Peyer's patch (tissue), 4 donors: ENCODE measurements at regions not wholly inside any gene's neighbourhood (a gene's known extent, or its start where the extent isn't known, plus 50 kb on each side); places are given as distances from the start of the nearest gene placed in this dataset.

ENCODE experiments used
- POLR2A ChIP-seq, 2 donors: fragments of 450-650 bp; IDR thresholded peaks; one replicate each; pipeline ENCODE4 v1.5.1; 2017; ENCODE audit warnings: antibody characterized with exemption in 2 of 2, mild to moderate bottlenecking in 2 of 2, moderate library complexity in 2 of 2
- TF ChIP-seq, protein P1 (sequence below), 6 experiments: fragments of 450-650 bp in 4 of 6; fragments of 200-600 bp in 2 of 6; sonication (generic) in 1 of 6; IDR thresholded peaks; one replicate each; pipeline ENCODE4 v1.5.1; 2017 to 2019; ENCODE audit warnings: antibody characterized with exemption in 6 of 6, mild to moderate bottlenecking in 3 of 6, moderate library complexity in 1 of 6

DNA sequence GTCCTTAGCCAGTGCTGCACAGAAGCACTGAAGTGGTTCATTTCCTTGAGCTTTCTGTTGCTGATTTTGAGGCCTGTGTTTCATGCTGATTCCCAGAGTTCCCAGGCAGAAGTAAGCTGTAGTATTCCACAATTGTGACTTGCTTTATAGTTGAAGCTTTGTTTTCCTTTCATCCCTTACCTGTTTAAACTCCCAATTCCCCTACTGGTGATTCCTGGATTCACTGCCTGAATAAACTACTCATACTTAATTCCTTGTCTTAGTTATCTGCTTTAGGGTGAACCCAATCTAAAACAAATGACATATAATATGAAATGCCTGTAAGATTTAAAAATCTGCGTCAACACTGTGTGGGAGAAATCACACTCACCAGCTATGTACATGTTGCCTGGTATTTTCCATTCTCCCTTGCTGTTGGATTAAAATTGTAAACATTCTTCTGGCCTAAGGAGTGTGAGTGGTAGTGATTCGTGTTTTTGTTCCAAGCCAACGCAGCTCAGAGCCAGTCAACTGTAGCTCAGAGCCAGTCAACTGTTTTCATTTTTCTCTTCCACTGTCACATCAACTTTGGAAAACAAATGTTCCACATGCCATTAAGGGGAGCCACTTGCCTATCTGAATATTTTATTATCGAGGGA is 879.4 kb downstream of the MRPL39 start:
- TF ChIP-seq, protein P1, sequence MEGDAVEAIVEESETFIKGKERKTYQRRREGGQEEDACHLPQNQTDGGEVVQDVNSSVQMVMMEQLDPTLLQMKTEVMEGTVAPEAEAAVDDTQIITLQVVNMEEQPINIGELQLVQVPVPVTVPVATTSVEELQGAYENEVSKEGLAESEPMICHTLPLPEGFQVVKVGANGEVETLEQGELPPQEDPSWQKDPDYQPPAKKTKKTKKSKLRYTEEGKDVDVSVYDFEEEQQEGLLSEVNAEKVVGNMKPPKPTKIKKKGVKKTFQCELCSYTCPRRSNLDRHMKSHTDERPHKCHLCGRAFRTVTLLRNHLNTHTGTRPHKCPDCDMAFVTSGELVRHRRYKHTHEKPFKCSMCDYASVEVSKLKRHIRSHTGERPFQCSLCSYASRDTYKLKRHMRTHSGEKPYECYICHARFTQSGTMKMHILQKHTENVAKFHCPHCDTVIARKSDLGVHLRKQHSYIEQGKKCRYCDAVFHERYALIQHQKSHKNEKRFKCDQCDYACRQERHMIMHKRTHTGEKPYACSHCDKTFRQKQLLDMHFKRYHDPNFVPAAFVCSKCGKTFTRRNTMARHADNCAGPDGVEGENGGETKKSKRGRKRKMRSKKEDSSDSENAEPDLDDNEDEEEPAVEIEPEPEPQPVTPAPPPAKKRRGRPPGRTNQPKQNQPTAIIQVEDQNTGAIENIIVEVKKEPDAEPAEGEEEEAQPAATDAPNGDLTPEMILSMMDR (IDR thresholded peaks at IDR 0.05) = no peak
- no peak for TF ChIP-seq POLR2A (IDR thresholded peaks at IDR 0.05)
